GM12864 (cell line): ENCODE measurements at regions not wholly inside any gene's neighbourhood (a gene's known extent, or its start where the extent isn't known, plus 50 kb on each side); places are given as distances from the start of the nearest gene placed in this dataset.

Experiments used
- DNase-seq: peaks from one replicate; pipeline ENCODE4 v3.0.0-alpha.2; 2011; ENCODE audit warnings: low read depth
- H3K4me3 ChIP-seq: 2 replicates; pipeline ENCODE4 v1.5.1; 2011; ENCODE audit warnings: mild to moderate bottlenecking, low read depth, low read length, control low read depth
- CTCF ChIP-seq: IDR thresholded peaks from 2 replicates; pipeline ENCODE4 v1.5.1; 2011; ENCODE audit warnings: low read depth, mild to moderate bottlenecking, moderate library complexity, low read length, control low read depth, inconsistent platforms; ENCODE audit errors: missing control alignments

GRCh38 chr2:176699644-176700043 is 430.4 kb downstream of the MTX2 start:
- DNase-seq, result no peak
- TF ChIP-seq CTCF, result no peak
- H3K4me3 ChIP-seq, result no peak overlapping the region

GRCh38 chr2:176702131-176702530 is 432.9 kb downstream of the MTX2 start:
- no peak for DNase-seq

GRCh38 chr2:176704282-176704858 is 435.1 kb downstream of the MTX2 start:
- no peak for DNase-seq
- H3K4me3 ChIP-seq, result no peak overlapping the region
- no peak for TF ChIP-seq CTCF

More at GRCh38 chr2:176702131-176702530, 432.9 kb downstream of the MTX2 start:
- no peak overlapping the region for H3K4me3 ChIP-seq
- TF ChIP-seq CTCF, result no peak

GRCh38 chr2:176709149-176709951 is 440.1 kb downstream of the MTX2 start:
- no peak for TF ChIP-seq CTCF
- DNase-seq, result no peak
- H3K4me3 ChIP-seq, result no peak overlapping the region

GRCh38 chr2:176709991-176710390 is 440.7 kb downstream of the MTX2 start:
- no peak for TF ChIP-seq CTCF
- no peak overlapping the region for H3K4me3 ChIP-seq
- DNase-seq, result no peak

DNA sequence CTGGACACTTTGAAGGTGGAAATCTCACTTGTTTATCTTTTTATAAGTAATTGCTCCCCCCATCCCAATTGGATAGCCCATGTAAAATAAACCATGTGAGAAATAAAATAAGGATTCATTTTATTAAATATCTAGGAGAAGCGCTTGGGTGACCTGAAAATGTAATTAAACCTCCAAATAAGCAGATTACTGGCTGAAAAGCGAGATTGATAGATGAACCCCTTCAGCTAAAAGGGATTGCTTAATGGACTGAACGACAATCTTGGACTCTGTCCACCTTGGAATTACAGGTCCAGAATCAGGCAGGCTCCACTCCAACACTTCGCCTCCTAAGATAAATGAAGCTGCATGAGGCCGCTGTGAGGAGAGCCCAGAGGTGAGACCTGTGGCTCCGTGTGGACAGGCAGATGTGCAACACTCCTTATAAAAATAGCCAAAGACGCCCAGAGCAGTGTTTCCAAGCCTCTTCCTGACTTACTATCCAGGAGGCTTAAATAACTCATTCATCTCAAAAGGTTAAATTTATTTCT is 441.5 kb downstream of the MTX2 start:
- DNase-seq, result no peak
- no peak for TF ChIP-seq CTCF
- H3K4me3 ChIP-seq, result no peak overlapping the region
